Suprapubic skin (tissue), 3 donors: ENCODE measurements at regions not wholly inside any gene's neighbourhood (a gene's known extent, or its start where the extent isn't known, plus 50 kb on each side); places are given as distances from the start of the nearest gene placed in this dataset.

ENCODE experiments used
- CTCF ChIP-seq, 2 donors: fragments of 200-600 bp in 1 of 2; fragments of 450-650 bp in 1 of 2; sonication (generic) in 1 of 2; IDR thresholded peaks; one replicate each; pipeline ENCODE4 v1.5.1; 2016 to 2019; ENCODE audit warnings: antibody characterized with exemption in 2 of 2, mild to moderate bottlenecking in 1 of 2, moderate library complexity in 1 of 2
- EP300 ChIP-seq: sonication (generic); formaldehyde crosslinking; IDR thresholded peaks from one replicate; pipeline ENCODE4 v1.6.1; 2017; ENCODE audit warnings: antibody characterized with exemption
- POLR2A ChIP-seq, 2 donors: fragments of 450-650 bp; IDR thresholded peaks; one replicate each; pipeline ENCODE4 v1.6.1; 2017; ENCODE audit warnings: antibody characterized with exemption in 2 of 2, mild to moderate bottlenecking in 2 of 2, moderate library complexity in 2 of 2

- TF ChIP-seq CTCF (IDR thresholded peaks at IDR 0.05) = no peak
- TF ChIP-seq POLR2A (IDR thresholded peaks at IDR 0.05) = no peak
- TF ChIP-seq EP300 = no peak
Measured at GRCh38 chr12:93060666-93061472, 131.8 kb upstream of the EEA1 start.
